SK-N-MC (cell line): ENCODE measurements at regions not wholly inside any gene's neighbourhood (a gene's known extent, or its start where the extent isn't known, plus 50 kb on each side); places are given as distances from the start of the nearest gene placed in this dataset.

Experiments
- EZH2 ChIP-seq: fragments of 200-600 bp; sonication (generic); IDR thresholded peaks from one replicate; pipeline ENCODE4 v1.6.1; 2017; ENCODE audit warnings: antibody characterized with exemption
- POLR2AphosphoS5 ChIP-seq: IDR thresholded peaks from 2 replicates; pipeline ENCODE4 v1.6.1; 2012; ENCODE audit warnings: mild to moderate bottlenecking, low read depth, low read length, borderline replicate concordance

GRCh38 chr7:115133248-115133647 lies 211.4 kb downstream of the MDFIC start:
- TF ChIP-seq POLR2AphosphoS5 (no peak), EZH2 (no peak)
